MM.1S (cell line): ENCODE measurements at regions not wholly inside any gene's neighbourhood (a gene's known extent, or its start where the extent isn't known, plus 50 kb on each side); places are given as distances from the start of the nearest gene placed in this dataset.

ENCODE experiments used
- DNase-seq: peaks from one replicate; pipeline ENCODE4 v3.0.0-alpha.2; 2015
- H2AFZ ChIP-seq: fragments of 300-600 bp; sonication (generic); 2 replicates; pipeline ENCODE4 v1.6.0; 2016; ENCODE audit warnings: antibody characterized with exemption, low read length
- H3F3A ChIP-seq: fragments of 300-600 bp; sonication (generic); 2 replicates; pipeline ENCODE4 v1.6.1; 2016; ENCODE audit warnings: mild to moderate bottlenecking, antibody characterized with exemption, low read length, moderate library complexity, mixed read lengths; ENCODE audit not compliant: insufficient read depth
- H3K27ac ChIP-seq: fragments of 300-600 bp; sonication (generic); 2 replicates; pipeline ENCODE4 v1.5.1; 2016; ENCODE audit warnings: mild to moderate bottlenecking, low read length
- H3K27me3 ChIP-seq: fragments of 300-600 bp; sonication (generic); replicated peaks from 2 replicates; pipeline ENCODE4 v1.6.0; 2016; ENCODE audit warnings: low read length; ENCODE audit not compliant: insufficient read depth
- H3K36me3 ChIP-seq: fragments of 300-600 bp; sonication (generic); replicated peaks from 2 replicates; pipeline ENCODE4 v1.6.1; 2016; ENCODE audit warnings: mild to moderate bottlenecking, low read length, mixed read lengths; ENCODE audit not compliant: insufficient read depth
- H3K4me1 ChIP-seq: fragments of 300-600 bp; sonication (generic); 2 replicates; pipeline ENCODE4 v1.6.1; 2016; ENCODE audit warnings: low read length, mixed read lengths
- H3K4me2 ChIP-seq: fragments of 300-600 bp; sonication (generic); 2 replicates; pipeline ENCODE4 v1.6.0; 2016; ENCODE audit warnings: low read depth, low read length
- H3K4me3 ChIP-seq: fragments of 300-600 bp; sonication (generic); 2 replicates; pipeline ENCODE4 v1.5.1; 2016; ENCODE audit warnings: low read length, mixed read lengths
- H3K79me2 ChIP-seq: fragments of 300-600 bp; sonication (generic); 2 replicates; pipeline ENCODE4 v1.6.1; 2016; ENCODE audit warnings: mixed run types, low read length, mixed read lengths
- H3K9ac ChIP-seq: fragments of 300-600 bp; sonication (generic); 2 replicates; pipeline ENCODE4 v1.6.1; 2016; ENCODE audit warnings: low read length, mixed read lengths
- H3K9me2 ChIP-seq: fragments of 300-600 bp; sonication (generic); replicated peaks from 2 replicates; pipeline ENCODE4 v1.6.1; 2016; ENCODE audit warnings: mild to moderate bottlenecking, low read length, mixed read lengths; ENCODE audit not compliant: insufficient read depth
- H3K9me3 ChIP-seq: fragments of 300-600 bp; sonication (generic); replicated peaks from 2 replicates; pipeline ENCODE4 v1.6.1; 2016; ENCODE audit warnings: mild to moderate bottlenecking, low read length, mixed read lengths; ENCODE audit not compliant: insufficient read depth
- H4K20me1 ChIP-seq: fragments of 300-600 bp; sonication (generic); 2 replicates; pipeline ENCODE4 v1.6.1; 2016; ENCODE audit warnings: mild to moderate bottlenecking, low read length, moderate library complexity, mixed read lengths; ENCODE audit not compliant: insufficient read depth
- EZH2 ChIP-seq: fragments of 300-600 bp; sonication (generic); optimal IDR thresholded peaks from 2 replicates; pipeline ENCODE3; 2017; ENCODE audit warnings: low read depth, mild to moderate bottlenecking, antibody characterized with exemption, low read length, mixed read lengths
- EZH2phosphoT487 ChIP-seq: fragments of 300-600 bp; sonication (generic); IDR thresholded peaks from 2 replicates; pipeline ENCODE4 v1.6.1; 2018; ENCODE audit warnings: antibody characterized with exemption, low read length
- TF ChIP-seq, protein P1 (sequence below): fragments of 300-600 bp; sonication (generic); IDR thresholded peaks from 2 replicates; pipeline ENCODE4 v1.5.1; 2016; ENCODE audit warnings: antibody characterized with exemption, low read length, mixed read lengths

DNA sequence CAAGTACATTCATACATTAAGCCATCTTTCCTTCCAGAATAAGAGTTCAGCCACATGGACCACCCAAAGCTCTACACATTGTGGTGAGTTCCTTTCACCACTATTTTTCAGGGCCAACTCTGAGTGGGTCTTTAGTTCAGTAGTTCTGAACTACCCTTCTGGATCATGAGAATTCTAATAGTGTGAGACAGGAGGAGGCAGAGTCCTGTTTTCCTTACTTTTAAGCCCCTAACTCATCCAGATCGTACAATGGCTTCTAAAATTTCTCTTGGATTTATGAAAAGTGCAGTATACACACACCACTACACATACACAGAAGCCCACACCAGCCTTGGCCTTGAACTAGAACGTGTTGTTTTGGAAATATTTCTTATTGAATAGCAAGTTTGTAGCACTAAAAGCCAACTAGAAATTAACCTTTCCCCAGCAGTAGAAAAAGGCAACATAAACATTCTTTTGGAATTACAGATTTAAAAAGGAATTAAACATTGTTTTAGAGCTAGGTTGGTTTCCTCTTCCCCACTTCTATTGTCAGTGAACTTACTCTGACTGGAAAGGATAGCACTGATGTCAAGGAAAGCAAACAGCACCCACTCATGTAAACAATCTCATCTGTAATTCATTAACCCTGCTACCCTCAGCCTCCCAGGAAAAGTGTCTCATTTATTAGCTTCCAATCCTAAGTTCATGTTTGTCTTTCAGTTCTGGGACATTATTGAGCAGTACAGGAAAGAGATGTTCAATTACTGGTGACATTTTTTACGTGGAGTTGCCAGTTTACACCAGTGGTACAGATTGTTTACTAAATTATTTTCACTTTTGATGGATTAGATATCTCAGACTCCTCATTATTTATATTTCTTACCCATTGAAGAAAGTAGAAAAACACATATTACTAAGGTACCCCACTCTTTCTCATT, 95.7 kb upstream of the AGTR1 start:
- no peaks in the 10 kb centered on the region for H3K9me2 ChIP-seq
- no peak overlapping the region for H3K4me3 ChIP-seq
- H4K20me1 ChIP-seq, result no peaks in the 10 kb centered on the region
- TF ChIP-seq, protein P1, sequence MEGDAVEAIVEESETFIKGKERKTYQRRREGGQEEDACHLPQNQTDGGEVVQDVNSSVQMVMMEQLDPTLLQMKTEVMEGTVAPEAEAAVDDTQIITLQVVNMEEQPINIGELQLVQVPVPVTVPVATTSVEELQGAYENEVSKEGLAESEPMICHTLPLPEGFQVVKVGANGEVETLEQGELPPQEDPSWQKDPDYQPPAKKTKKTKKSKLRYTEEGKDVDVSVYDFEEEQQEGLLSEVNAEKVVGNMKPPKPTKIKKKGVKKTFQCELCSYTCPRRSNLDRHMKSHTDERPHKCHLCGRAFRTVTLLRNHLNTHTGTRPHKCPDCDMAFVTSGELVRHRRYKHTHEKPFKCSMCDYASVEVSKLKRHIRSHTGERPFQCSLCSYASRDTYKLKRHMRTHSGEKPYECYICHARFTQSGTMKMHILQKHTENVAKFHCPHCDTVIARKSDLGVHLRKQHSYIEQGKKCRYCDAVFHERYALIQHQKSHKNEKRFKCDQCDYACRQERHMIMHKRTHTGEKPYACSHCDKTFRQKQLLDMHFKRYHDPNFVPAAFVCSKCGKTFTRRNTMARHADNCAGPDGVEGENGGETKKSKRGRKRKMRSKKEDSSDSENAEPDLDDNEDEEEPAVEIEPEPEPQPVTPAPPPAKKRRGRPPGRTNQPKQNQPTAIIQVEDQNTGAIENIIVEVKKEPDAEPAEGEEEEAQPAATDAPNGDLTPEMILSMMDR, result no peak
- TF ChIP-seq EZH2phosphoT487 (no peak), EZH2 (no peak)
- no peaks in the 10 kb centered on the region for H3F3A ChIP-seq
- H3K27ac ChIP-seq, result no peak overlapping the region
- no peak overlapping the region for H3K9ac ChIP-seq
- no peaks in the 10 kb centered on the region for H3K27me3 ChIP-seq
- no peaks in the 10 kb centered on the region for H3K36me3 ChIP-seq
- H3K4me1 ChIP-seq, result no peaks in the 10 kb centered on the region
- no peak for DNase-seq
- no peaks in the 10 kb centered on the region for H3K9me3 ChIP-seq
- H2AFZ ChIP-seq, result no peak overlapping the region
- no peaks in the 10 kb centered on the region for H3K79me2 ChIP-seq
- H3K4me2 ChIP-seq, result no peak overlapping the region

DNA sequence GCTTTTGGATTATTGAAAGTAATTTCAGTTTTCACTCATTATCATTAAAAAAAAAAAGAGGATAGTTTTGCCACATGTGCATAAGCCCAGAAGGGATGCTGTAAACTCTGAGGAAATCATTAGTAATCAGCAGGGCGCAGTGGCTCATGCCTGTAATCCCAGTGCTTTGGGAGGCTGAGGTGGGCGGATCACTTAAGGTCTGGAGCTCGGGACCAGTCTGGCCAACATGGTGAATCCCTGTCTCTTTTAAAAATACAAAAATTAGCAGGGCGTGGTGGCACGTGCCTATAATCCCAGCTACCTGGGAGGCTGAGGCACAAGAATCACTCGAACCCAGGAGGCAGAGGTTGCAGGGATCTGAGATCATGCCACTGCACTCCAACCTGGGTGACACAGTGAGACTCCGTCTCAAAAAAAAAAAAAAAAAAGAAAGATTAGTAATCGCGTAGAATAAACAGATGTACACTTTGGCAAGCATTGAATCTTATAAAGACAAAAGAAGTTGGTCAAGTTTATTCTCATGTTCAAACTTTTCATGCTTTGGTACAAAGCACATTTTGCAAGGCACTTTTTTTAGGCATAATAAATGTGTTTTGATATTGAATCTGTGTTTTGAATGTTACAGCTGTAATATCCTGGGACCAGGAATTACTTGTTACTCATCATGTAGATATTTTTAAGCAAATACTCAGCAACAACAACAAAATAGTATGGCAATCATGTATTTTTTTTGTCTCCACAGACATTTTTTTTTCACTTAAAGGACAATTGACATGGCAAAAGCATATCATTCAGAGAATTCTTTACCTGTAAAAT, 93.2 kb upstream of the AGTR1 start:
- TF ChIP-seq EZH2phosphoT487 (no peak), EZH2 (no peak)
- TF ChIP-seq, protein P1, result no peak

DNA sequence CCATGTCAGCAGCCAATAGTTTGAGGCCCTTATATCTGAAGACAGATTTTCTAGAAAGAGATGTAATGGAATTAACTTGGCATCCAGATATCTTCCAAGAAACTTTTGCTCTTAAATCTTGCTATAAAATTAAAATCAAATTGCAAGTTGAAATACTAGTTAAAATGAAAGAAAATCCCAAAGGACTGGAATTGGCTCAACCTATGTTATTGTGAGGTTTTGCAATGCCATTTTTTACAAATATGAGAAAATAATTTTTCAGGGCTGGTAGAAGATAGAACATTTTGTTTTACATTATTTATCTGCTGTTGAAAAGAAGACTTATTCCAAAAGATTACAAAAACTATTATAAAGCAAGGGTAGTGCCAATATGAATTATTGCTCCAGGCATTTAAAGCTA, 92.2 kb upstream of the AGTR1 start:
- Histone ChIP-seq H3K27me3 (no peaks in the 10 kb centered on the region), H3K4me1 (no peaks in the 10 kb centered on the region), H4K20me1 (no peaks in the 10 kb centered on the region), H3K9me3 (no peaks in the 10 kb centered on the region), H3K79me2 (no peaks in the 10 kb centered on the region), H3F3A (no peaks in the 10 kb centered on the region), H3K36me3 (no peaks in the 10 kb centered on the region), H2AFZ (no peak overlapping the region), H3K9me2 (no peaks in the 10 kb centered on the region), H3K4me3 (no peak overlapping the region), H3K4me2 (no peak overlapping the region), H3K9ac (no peak overlapping the region), H3K27ac (no peak overlapping the region)
- TF ChIP-seq, protein P1, result no peak
- no peak for TF ChIP-seq EZH2
- DNase-seq, result no peak

More for the DNA sequence above, 93.2 kb upstream of the AGTR1 start:
- Histone ChIP-seq H4K20me1 (no peaks in the 10 kb centered on the region), H3K4me2 (no peak overlapping the region), H3F3A (no peaks in the 10 kb centered on the region), H3K79me2 (no peaks in the 10 kb centered on the region), H3K4me1 (no peaks in the 10 kb centered on the region), H3K27me3 (no peaks in the 10 kb centered on the region), H3K9ac (no peak overlapping the region), H3K4me3 (no peak overlapping the region), H3K9me2 (no peaks in the 10 kb centered on the region), H3K36me3 (no peaks in the 10 kb centered on the region), H3K27ac (no peak overlapping the region), H3K9me3 (no peaks in the 10 kb centered on the region), H2AFZ (no peak overlapping the region)
- no peak for DNase-seq
